ENCODE measurements at regions not wholly inside any gene's neighbourhood (a gene's known extent, or its start where the extent isn't known, plus 50 kb on each side); places are given as distances from the start of the nearest gene placed in this dataset.

DNA sequence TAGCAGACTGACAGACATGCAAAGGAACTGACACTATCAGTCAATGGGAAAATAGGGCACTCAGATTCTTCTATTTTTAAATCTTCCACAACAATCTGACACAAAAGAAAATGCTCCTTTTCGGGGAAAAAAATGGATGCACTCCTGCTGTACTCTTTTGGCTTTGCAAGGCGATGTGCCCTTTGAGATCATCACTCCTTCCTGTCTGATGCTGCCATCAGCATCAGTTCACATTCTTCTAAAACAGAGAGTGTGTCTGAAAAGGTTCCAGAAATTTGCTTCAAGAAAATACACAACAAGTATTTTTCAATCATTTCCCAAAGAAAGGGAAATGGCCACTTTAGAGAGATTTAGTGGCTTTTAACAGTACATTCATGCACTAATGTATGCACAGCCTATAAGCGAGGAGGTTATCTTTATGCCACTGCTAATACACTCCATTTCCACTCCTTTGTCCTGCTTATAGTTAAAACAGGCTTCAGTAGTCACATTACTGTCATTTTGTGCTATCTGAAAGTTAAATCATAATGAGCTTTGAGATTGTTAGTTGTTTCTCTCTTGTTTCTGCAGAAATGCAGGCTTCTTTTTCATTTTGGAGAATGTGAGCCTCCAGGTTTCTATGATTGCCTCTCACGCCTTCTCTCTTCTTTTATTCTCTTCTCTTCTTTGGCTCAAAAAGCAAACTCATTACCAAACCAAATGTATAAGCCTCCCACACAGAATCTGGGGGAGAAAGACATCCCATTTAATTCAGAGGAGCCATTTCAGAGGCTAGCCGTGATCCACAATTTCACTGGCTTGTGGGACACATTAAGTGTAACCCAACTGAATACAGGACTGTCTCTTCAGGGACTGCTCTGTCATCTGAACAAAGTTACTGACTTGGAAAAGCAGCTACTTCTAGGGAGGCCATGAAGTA, 110.9 kb upstream of the CCDC196 start:
- no peak for DNase-seq (ENCODE audit: extremely low read depth, low read depth)
- TF ChIP-seq CTCF (IDR thresholded peaks at IDR 0.05; ENCODE audit: low read depth, low read length): no peak

DNA sequence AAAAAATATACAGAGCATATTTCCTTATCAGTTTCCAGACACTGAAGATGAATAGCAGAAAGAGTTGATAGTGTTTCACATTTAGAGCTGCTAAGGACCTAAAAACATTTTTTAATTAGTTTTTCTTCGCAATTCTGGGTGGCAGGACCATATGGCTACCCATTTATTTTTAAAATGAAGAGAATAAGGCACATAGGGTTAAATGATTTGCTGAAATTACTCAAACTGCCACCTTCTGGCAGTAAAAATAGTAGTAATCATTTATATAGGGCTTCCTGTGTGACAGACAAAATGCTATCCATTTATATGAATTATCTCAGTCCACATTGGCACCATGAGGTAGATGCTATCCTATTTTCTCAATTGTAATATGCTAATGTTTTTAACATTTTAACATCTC, 108.6 kb upstream of the CCDC196 start:
- no peak for TF ChIP-seq CTCF (IDR thresholded peaks at IDR 0.05; ENCODE audit: low read depth, low read length)
- no peak for DNase-seq (ENCODE audit: extremely low read depth, low read depth)

DNA sequence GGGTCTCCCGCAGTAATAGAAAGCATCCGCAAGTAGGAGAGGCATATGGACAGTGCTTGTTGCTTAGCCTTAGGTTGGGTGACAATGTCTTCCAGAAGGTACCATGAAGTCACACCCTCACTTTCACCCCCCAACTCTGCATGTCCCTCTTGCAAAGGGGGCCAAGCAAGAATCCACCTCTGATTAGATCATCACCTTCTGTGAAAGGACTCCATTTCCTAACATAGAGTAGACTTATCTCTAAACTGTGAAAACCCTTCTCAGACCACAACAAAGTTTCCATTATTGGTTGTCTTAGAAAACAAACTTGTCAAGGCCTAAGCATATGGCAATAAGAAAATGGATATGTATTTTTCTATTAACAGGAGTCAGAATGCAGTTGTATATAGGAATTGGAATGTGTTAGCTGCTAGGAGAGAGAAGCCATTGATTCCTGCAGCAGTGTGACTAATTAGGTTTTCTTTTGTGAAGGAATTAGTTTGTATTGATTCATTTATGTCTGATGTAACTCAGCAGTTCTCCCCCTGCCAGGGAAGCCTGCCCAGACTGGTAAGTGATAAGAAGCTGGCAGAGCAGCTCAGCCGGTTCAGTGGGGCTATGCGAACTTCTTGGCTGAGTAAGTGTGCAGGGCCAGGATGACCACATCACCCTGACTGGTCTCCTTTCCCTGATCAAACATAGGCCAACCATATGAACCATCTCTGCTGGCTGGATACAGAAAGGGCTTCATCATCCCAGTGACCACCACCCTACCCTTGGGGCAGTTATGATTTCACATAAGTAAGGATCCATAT, 107.3 kb upstream of the CCDC196 start:
- no peak for DNase-seq (ENCODE audit: extremely low read depth, low read depth)
- no peak for TF ChIP-seq CTCF (IDR thresholded peaks at IDR 0.05; ENCODE audit: low read depth, low read length)

DNA sequence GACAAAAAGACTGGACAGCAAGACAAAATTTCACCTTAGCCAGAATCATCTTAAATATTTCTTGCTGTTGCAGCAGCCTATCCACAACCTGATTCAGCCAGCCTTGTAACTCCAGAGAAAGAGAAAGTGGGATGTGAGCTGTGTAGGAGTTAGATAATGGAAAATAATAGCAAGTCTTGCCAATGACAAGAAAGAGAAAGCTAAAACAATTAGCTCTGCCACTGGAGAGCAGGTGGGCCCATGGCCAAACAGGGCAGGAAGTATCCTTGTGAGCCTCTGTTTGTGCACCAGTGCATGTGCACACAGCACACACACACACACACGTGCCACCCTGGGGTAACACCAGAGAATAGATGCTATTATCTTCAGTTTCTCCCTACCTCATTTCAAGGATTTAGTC, 106.0 kb upstream of the CCDC196 start:
- no peak for TF ChIP-seq CTCF (IDR thresholded peaks at IDR 0.05; ENCODE audit: low read depth, low read length)
- no peak for DNase-seq (ENCODE audit: extremely low read depth, low read depth)

DNA sequence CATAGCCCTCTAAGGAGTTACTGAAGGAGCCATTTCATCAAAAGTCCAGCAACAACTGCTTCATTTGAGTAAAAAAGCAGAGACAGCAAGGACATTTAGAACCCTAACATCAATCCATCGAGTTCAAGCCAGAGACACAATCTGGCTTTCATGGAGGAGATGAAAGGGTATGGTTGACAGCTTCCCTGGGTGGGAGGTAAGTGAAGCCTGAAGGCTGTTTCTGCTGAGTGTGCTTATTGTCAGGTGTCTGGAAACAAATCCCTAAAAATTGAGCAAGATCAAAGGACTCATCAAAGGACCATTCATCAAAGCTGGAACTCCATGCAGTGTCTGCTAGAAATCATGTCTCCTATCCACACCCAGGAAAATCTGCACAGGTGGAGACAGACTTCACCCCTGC, 104.4 kb upstream of the CCDC196 start:
- no peak for DNase-seq (ENCODE audit: extremely low read depth, low read depth)
- no peak for TF ChIP-seq CTCF (IDR thresholded peaks at IDR 0.05; ENCODE audit: low read depth, low read length)

DNA sequence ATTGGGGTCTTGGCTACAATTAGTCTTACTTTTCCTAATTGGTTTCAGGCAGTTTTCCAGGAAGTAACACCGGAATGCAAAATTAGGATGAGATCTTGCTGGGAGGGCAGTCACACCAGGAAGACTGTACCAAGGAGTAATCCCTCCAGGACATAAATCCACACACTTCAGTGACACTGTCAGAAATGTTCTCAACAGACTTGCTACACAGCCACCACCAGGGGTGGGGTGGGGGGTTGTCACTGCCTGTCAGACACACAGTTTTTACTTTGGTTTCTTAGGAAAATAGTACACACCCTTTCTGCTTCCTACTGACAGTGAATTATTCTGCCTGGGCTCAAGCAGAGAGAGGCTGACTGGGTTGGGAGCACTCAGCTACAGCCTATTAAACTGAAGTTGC, 102.9 kb upstream of the CCDC196 start:
- DNase-seq (ENCODE audit: extremely low read depth, low read depth): no peak
- no peak for TF ChIP-seq CTCF (IDR thresholded peaks at IDR 0.05; ENCODE audit: low read depth, low read length)

DNA sequence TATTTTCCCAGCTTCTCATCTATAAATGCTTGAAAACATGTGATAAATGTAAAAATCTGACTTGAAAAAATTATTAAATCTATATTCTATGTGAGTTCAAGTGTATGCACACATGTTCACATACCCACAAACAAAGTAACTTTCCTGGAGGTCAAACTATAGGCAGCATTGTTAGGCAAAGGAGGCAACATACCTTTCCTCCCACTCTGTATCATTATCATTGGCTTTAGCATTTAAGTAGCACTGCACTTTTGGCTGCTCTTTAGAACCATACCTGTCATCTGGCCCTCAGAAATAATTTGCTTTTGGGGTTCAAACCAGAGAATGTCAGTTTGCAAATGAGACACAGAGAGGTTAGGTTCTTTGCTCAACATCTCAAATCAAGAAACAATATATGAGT, 102.4 kb upstream of the CCDC196 start:
- DNase-seq (ENCODE audit: extremely low read depth, low read depth): no peak
- TF ChIP-seq CTCF (IDR thresholded peaks at IDR 0.05; ENCODE audit: low read depth, low read length): no peak

Measured in AG09319 (cell line).